ENCODE measurements at regions not wholly inside any gene's neighbourhood (a gene's known extent, or its start where the extent isn't known, plus 50 kb on each side); places are given as distances from the start of the nearest gene placed in this dataset.

DNA sequence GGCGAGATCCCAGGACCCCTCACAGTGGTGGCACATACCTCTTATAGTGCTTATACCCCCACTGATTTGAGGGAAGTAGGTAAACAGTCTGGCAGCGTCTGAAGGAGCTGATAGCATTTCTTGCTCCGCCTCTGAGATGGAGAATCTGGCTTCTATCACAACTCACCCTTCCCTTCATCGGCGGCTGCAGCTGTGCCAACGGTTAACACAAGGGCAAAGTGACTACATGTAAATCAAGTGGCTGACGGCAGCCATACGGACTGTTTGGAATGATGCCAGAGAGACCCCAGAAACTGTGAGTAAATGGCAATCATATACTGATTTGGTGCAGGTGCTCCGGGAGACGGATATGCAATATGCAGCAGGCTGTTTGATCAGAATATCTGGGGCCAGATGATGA, 66.8 kb upstream of the UNC13C start:
- TF ChIP-seq, protein P1, sequence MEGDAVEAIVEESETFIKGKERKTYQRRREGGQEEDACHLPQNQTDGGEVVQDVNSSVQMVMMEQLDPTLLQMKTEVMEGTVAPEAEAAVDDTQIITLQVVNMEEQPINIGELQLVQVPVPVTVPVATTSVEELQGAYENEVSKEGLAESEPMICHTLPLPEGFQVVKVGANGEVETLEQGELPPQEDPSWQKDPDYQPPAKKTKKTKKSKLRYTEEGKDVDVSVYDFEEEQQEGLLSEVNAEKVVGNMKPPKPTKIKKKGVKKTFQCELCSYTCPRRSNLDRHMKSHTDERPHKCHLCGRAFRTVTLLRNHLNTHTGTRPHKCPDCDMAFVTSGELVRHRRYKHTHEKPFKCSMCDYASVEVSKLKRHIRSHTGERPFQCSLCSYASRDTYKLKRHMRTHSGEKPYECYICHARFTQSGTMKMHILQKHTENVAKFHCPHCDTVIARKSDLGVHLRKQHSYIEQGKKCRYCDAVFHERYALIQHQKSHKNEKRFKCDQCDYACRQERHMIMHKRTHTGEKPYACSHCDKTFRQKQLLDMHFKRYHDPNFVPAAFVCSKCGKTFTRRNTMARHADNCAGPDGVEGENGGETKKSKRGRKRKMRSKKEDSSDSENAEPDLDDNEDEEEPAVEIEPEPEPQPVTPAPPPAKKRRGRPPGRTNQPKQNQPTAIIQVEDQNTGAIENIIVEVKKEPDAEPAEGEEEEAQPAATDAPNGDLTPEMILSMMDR (IDR thresholded peaks at IDR 0.05): no peak
- TF ChIP-seq POLR2A (IDR thresholded peaks at IDR 0.05): no peak

All from testis (tissue), 2 donors.